GM12878 (cell line): ENCODE measurements at regions not wholly inside any gene's neighbourhood (a gene's known extent, or its start where the extent isn't known, plus 50 kb on each side); places are given as distances from the start of the nearest gene placed in this dataset.

Experiments
- ATAC-seq: fragments of 200-7000 bp; cut with Tn5 transposase; 3 replicates; pipeline ENCODE4 v1.9.1; 2020; ENCODE audit warnings: mild to moderate bottlenecking, moderate library complexity
- BruUV-seq: library from RNA; stranded (reverse); fragments of 400-500 nt; replicated peaks from 2 replicates; lab custom pipeline; 2021; lab: Mats Ljungman, UMichigan
- CTCF ChIA-PET: fragments of 300-600 bp; sonication (Branson Sonifier 250); formaldehyde crosslinking; extraction: SDS; loops from one replicate; lab custom pipeline; 2021; ENCODE audit warnings: inconsistent platforms; lab: Yijun Ruan, JAX
- POLR2A ChIA-PET: fragments of 350-600 bp; formaldehyde crosslinking; extraction: SDS; loops from one replicate; lab custom pipeline; 2021; ENCODE audit warnings: inconsistent platforms; lab: Charles Lee
- RAD21 ChIA-PET: fragments of 300-600 bp; sonication (Branson Sonifier 250); formaldehyde crosslinking; loops from one replicate; lab custom pipeline; 2023; ENCODE audit warnings: antibody characterized with exemption; ENCODE audit not compliant: unreplicated experiment; lab: Charles Lee
- SMC1A ChIA-PET: fragments of 300-600 bp; sonication (Branson Sonifier 250); formaldehyde crosslinking; loops from one replicate; lab custom pipeline; 2023; ENCODE audit not compliant: unreplicated experiment, uncharacterized antibody; lab: Charles Lee
- DNase-seq: peaks from one replicate; pipeline ENCODE4 v3.0.0-alpha.2; 2011; ENCODE audit warnings: low read depth, low spot score
- FAIRE-seq: peaks from 3 replicates; lab custom pipeline; 2011; peaks lifted over from hg19 to GRCh38; lab: Jason Lieb, UNC
- H2AFZ ChIP-seq: 2 replicates; pipeline ENCODE4 v1.6.0; 2011; ENCODE audit warnings: low read depth, low read length, control low read depth; ENCODE audit not compliant: control insufficient read depth
- H3K27ac ChIP-seq: 2 replicates; pipeline ENCODE4 v1.5.1; 2011; ENCODE audit warnings: control low read depth; ENCODE audit not compliant: control insufficient read depth, insufficient read depth
- H3K27me3 ChIP-seq, 2 experiments: replicated peaks in 1 of 2; 2 replicates each; pipeline versions ENCODE4 v1.6.0 to v1.6.1; 2011; ENCODE audit warnings: low read length in 1 of 2; ENCODE audit not compliant: control insufficient read depth in 2 of 2, insufficient read depth in 2 of 2
- H3K36me3 ChIP-seq, 2 experiments: 2 replicates each; pipeline ENCODE4 v1.5.1; 2011; ENCODE audit warnings: low read length in 1 of 2; ENCODE audit not compliant: control insufficient read depth in 2 of 2, insufficient read depth in 2 of 2
- H3K4me1 ChIP-seq: 2 replicates; pipeline ENCODE4 v1.6.1; 2011; ENCODE audit warnings: mild to moderate bottlenecking, low read length, moderate library complexity, mixed read lengths; ENCODE audit not compliant: control insufficient read depth, insufficient read depth
- H3K4me2 ChIP-seq: 2 replicates; pipeline ENCODE4 v1.6.0; 2011; ENCODE audit warnings: control low read depth; ENCODE audit not compliant: control insufficient read depth, insufficient read depth
- H3K4me3 ChIP-seq: fragments of 200-600 bp; sonication (generic); 2 replicates; pipeline ENCODE4 v1.5.1; 2016
- H3K79me2 ChIP-seq: 2 replicates; pipeline ENCODE4 v1.6.0; 2011; ENCODE audit warnings: low read length; ENCODE audit not compliant: control insufficient read depth, insufficient read depth
- H3K9ac ChIP-seq: 2 replicates; pipeline ENCODE4 v1.8.0; 2011; ENCODE audit warnings: low read length, control low read depth, mixed read lengths; ENCODE audit not compliant: control insufficient read depth, insufficient read depth
- H3K9me3 ChIP-seq: replicated peaks from 3 replicates; pipeline ENCODE4 v1.5.1; 2011; ENCODE audit warnings: mild to moderate bottlenecking, low read length; ENCODE audit not compliant: control insufficient read depth, insufficient read depth
- H4K20me1 ChIP-seq: 2 replicates; pipeline ENCODE4 v1.6.0; 2011; ENCODE audit not compliant: control insufficient read depth, insufficient read depth
- BHLHE40 ChIP-seq, 2 experiments: fragments of 450-650 bp in 1 of 2; IDR thresholded peaks; 2 replicates each; pipeline ENCODE4 v1.6.1; 2011 to 2017; ENCODE audit warnings: low read depth in 2 of 2, borderline replicate concordance in 1 of 2, improper control_type of control experiment in 1 of 2, low read length in 1 of 2, mild to moderate bottlenecking in 1 of 2
- CEBPB ChIP-seq, 2 experiments: fragments of 150-350 bp in 1 of 2; IDR thresholded peaks; 2 replicates each; pipeline ENCODE4 v1.6.1; 2012 to 2014; ENCODE audit warnings: low read depth in 2 of 2, low read length in 2 of 2, borderline replicate concordance in 1 of 2, inconsistent platforms in 1 of 2
- CEBPZ ChIP-seq: fragments of 150-350 bp; IDR thresholded peaks from 2 replicates; pipeline ENCODE4 v1.6.1; 2016; ENCODE audit warnings: low read depth, low read length
- PML ChIP-seq: IDR thresholded peaks from 2 replicates; pipeline ENCODE4 v1.6.1; 2012; ENCODE audit warnings: low read length, inconsistent platforms
- RAD21 ChIP-seq: IDR thresholded peaks from 2 replicates; pipeline ENCODE4 v1.6.1; 2011; ENCODE audit warnings: mild to moderate bottlenecking, low read depth, low read length, moderate library complexity; ENCODE audit not compliant: insufficient read depth
- SIX5 ChIP-seq: IDR thresholded peaks from 2 replicates; pipeline ENCODE4 v1.6.1; 2011; ENCODE audit warnings: mild to moderate bottlenecking, low read depth, low read length, moderate library complexity; ENCODE audit not compliant: severe bottlenecking
- WGBS: methylation state at CpG from one replicate; pipeline ENCODE4 v1.1.6; 2016; ENCODE audit warnings: low lambda C conversion rate; ENCODE audit not compliant: insufficient replicate concordance, insufficient coverage; ENCODE audit errors: missing lambda C conversion rate; 5-methylcytosine and 5-hydroxymethylcytosine counted together
- in situ Hi-C: fragments of 300-500 bp; cut with MboI; formaldehyde crosslinking; loops from 9 replicates; pipeline ENCODE4 v1.14.3; 2018; ENCODE audit warnings: mixed read lengths
- intact Hi-C: fragments of 100-400 bp; cut with micrococcal nuclease; formaldehyde crosslinking; loops from one replicate; pipeline ENCODE4 v1.14.2; 2022; ENCODE audit not compliant: unreplicated experiment

DNA sequence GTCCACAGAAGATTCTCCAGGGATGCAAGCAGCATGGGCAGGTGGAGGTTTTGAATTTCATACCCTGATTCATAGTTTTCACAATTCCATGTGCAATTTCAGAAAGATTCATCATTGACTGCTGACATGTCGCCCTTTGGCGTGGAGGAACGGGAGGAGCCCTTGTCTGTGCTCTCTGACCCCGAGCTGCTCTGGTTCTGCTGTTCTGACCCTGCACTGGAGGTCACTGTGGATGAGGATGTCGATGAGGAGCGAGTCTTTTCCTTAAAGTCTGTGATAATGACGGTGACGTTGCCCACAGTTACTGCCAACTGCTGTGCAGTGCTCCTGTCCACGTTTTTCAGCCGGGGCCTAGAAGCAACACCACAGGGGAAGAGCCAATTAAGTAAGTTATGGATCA, 470.0 kb downstream of the SHQ1 start:
- ChIA-PET RAD21 (no interaction called here), POLR2A (no interaction called here), SMC1A (interaction anchor here (1.0 to 1.3 kb wide), 2 partner anchors 30 to 50 kb away, joined by 3 to 4 read pairs; no protein-coding TSS in a partner anchor), CTCF (no interaction called here)
- H3K36me3 ChIP-seq = peaks cover 2 to 12% of the 10 kb centered on the region in 2 experiments; a peak in 3 of 4 replicates
- H2AFZ ChIP-seq = no peak overlapping the region
- intact Hi-C loops = no loop called here
- H3K4me3 ChIP-seq = no peak overlapping the region
- H3K4me1 ChIP-seq = peaks cover 3% of the 10 kb centered on the region
- H3K27me3 ChIP-seq = no peaks in the 10 kb centered on the region
- no peak for FAIRE-seq
- no peak overlapping the region for H3K4me2 ChIP-seq
- over 99% methylated on average over 10 of the region's 10 CpGs for WGBS
- in situ Hi-C loops = no loop called here
- H3K79me2 ChIP-seq = peaks cover 10% of the 10 kb centered on the region
- no peak for TF ChIP-seq CEBPB (IDR thresholded peaks at IDR 0.05; ENCODE audit: borderline replicate concordance in 1 of 2, low read depth in 2 of 2, low read length in 2 of 2)
- no peak for TF ChIP-seq CEBPZ
- TF ChIP-seq RAD21 = no peak
- TF ChIP-seq PML = no peak
- TF ChIP-seq SIX5 = no peak
- TF ChIP-seq BHLHE40 (IDR thresholded peaks at IDR 0.05; ENCODE audit: borderline replicate concordance in 1 of 2, low read depth in 2 of 2, low read length in 1 of 2) = no peak
- no peak for ATAC-seq
- no peak overlapping the region for H3K27ac ChIP-seq
- DNase-seq = no peak
- H3K9ac ChIP-seq = no peak overlapping the region
- TSS peak; percentile 36 for BruUV-seq
- no peaks in the 10 kb centered on the region for H3K9me3 ChIP-seq
- H4K20me1 ChIP-seq = no peaks in the 10 kb centered on the region
